ENCODE measurements at regions not wholly inside any gene's neighbourhood (a gene's known extent, or its start where the extent isn't known, plus 50 kb on each side); places are given as distances from the start of the nearest gene placed in this dataset.

DNA sequence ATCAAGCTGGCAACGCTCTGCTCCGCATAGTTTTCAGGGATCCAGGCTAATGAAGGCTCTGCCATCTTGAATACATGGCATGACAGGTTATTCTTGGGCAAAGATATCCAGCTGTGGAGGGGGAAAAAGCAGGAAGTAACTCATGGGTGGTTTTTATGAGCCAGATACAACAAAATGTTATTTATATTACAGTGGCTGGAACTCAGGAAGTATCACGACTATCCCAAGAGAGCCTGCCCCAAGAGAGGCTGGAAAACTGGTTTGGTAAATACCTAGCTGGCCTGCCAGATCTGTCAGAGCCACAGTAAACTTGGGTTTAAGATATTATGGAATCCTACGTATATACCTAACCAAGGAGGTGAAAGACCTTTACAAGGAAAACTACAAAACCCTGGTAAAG is 462.8 kb upstream of the ANKRD30A start:
- H3K4me3 ChIP-seq (replicated peaks in 1 of 3; ENCODE audit: low read depth in 2 of 3, low read length in 3 of 3) = no peak overlapping the region
- H3K9me3 ChIP-seq (replicated peaks in 1 of 2; ENCODE audit: control insufficient read depth in 1 of 2, insufficient read depth in 1 of 2, low read length in 2 of 2) = peaks cover 0 to 21% of the 10 kb centered on the region in 2 donors
- H3K9ac ChIP-seq (ENCODE audit: insufficient read depth, low read length, poor library complexity, severe bottlenecking) = no peak overlapping the region
- Mint-ChIP-seq H3K4me3 (no peak overlapping the region), H3K27me3 (ENCODE audit: low read depth in 3 of 3) (no peaks in the 10 kb centered on the region), H3K27ac (no peak overlapping the region), H3K9me3 (peaks cover 8 to 32% (median 19%) of the 10 kb centered on the region in 7 donors), H3K36me3 (no peaks in the 10 kb centered on the region), H3K4me1 (no peaks in the 10 kb centered on the region)
- no peaks in the 10 kb centered on the region for H3K36me3 ChIP-seq (replicated peaks in 1 of 2; ENCODE audit: control insufficient read depth in 1 of 2, insufficient read depth in 2 of 2, low read length in 2 of 2)
- H2AFZ ChIP-seq (ENCODE audit: insufficient read depth, low read depth, low read length, poor library complexity, severe bottlenecking) = no peak overlapping the region
- H3K27me3 ChIP-seq (ENCODE audit: control insufficient read depth in 2 of 2, insufficient read depth in 2 of 2, low read length in 2 of 2) = no peaks in the 10 kb centered on the region
- intact Hi-C loops (cut with micrococcal nuclease) = no loop called here
- no peak overlapping the region for H3K4me2 ChIP-seq (replicated peaks; ENCODE audit: extremely low read depth, low read length, poor library complexity, severe bottlenecking)
- H3K4me1 ChIP-seq (ENCODE audit: control insufficient read depth in 1 of 2, insufficient read depth in 2 of 2, low read length in 2 of 2) = no peaks in the 10 kb centered on the region
- no peaks in the 10 kb centered on the region for H3K79me2 ChIP-seq (ENCODE audit: insufficient read depth, low read length)
- no peaks in the 10 kb centered on the region for H4K20me1 ChIP-seq (ENCODE audit: insufficient read depth, low read length)
- DNase-seq = no peak
- TF ChIP-seq, protein P1, sequence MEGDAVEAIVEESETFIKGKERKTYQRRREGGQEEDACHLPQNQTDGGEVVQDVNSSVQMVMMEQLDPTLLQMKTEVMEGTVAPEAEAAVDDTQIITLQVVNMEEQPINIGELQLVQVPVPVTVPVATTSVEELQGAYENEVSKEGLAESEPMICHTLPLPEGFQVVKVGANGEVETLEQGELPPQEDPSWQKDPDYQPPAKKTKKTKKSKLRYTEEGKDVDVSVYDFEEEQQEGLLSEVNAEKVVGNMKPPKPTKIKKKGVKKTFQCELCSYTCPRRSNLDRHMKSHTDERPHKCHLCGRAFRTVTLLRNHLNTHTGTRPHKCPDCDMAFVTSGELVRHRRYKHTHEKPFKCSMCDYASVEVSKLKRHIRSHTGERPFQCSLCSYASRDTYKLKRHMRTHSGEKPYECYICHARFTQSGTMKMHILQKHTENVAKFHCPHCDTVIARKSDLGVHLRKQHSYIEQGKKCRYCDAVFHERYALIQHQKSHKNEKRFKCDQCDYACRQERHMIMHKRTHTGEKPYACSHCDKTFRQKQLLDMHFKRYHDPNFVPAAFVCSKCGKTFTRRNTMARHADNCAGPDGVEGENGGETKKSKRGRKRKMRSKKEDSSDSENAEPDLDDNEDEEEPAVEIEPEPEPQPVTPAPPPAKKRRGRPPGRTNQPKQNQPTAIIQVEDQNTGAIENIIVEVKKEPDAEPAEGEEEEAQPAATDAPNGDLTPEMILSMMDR (IDR thresholded peaks at IDR 0.05) = no peak
- no peak overlapping the region for H3K27ac ChIP-seq (ENCODE audit: low read depth in 1 of 2, low read length in 2 of 2)
- no CpG with 5 or more reads among the region's 4 CpGs for WGBS (ENCODE audit: insufficient coverage)

DNA sequence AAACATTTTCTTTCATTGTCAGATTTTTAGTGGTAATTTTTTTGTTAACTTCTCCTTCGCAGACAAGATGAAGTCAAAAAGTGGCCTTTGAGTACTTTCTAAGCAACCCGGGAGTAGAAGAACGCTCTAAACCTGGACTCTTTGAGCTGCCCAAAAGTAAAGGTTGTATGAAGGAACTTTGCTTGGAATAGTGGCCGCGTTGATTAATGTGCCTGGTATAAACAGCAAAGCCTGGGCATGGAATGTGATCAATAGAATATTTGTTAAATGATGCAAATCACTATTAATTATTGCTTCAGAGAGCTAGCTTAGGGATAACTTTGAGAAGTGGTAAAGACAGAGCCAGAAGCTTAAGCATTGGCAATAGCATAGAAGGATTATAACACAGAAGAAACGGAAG is 475.1 kb upstream of the ANKRD30A start:
- TF ChIP-seq, protein P1 (IDR thresholded peaks at IDR 0.05) = no peak
- Mint-ChIP-seq H3K27ac (no peak overlapping the region), H3K4me3 (no peak overlapping the region), H3K9me3 (peaks cover 6 to 20% (median 10%) of the 10 kb centered on the region in 7 donors), H3K36me3 (no peaks in the 10 kb centered on the region), H3K4me1 (no peaks in the 10 kb centered on the region), H3K27me3 (ENCODE audit: low read depth in 3 of 3) (no peaks in the 10 kb centered on the region)
- Histone ChIP-seq H3K27me3 (ENCODE audit: control insufficient read depth in 2 of 2, insufficient read depth in 2 of 2, low read length in 2 of 2) (no peaks in the 10 kb centered on the region), H3K4me1 (ENCODE audit: control insufficient read depth in 1 of 2, insufficient read depth in 2 of 2, low read length in 2 of 2) (no peaks in the 10 kb centered on the region), H3K9ac (ENCODE audit: insufficient read depth, low read length, poor library complexity, severe bottlenecking) (no peak overlapping the region), H3K9me3 (replicated peaks in 1 of 2; ENCODE audit: control insufficient read depth in 1 of 2, insufficient read depth in 1 of 2, low read length in 2 of 2) (peaks cover 11 to 15% of the 10 kb centered on the region in 2 donors), H3K79me2 (ENCODE audit: insufficient read depth, low read length) (no peaks in the 10 kb centered on the region), H3K27ac (ENCODE audit: low read depth in 1 of 2, low read length in 2 of 2) (no peak overlapping the region), H3K36me3 (replicated peaks in 1 of 2; ENCODE audit: control insufficient read depth in 1 of 2, insufficient read depth in 2 of 2, low read length in 2 of 2) (no peaks in the 10 kb centered on the region), H4K20me1 (ENCODE audit: insufficient read depth, low read length) (no peaks in the 10 kb centered on the region), H3K4me2 (replicated peaks; ENCODE audit: extremely low read depth, low read length, poor library complexity, severe bottlenecking) (no peak overlapping the region), H3K4me3 (replicated peaks in 1 of 3; ENCODE audit: low read depth in 2 of 3, low read length in 3 of 3) (no peak overlapping the region), H2AFZ (ENCODE audit: insufficient read depth, low read depth, low read length, poor library complexity, severe bottlenecking) (no peak overlapping the region)
- intact Hi-C loops (cut with micrococcal nuclease) = no loop called here
- DNase-seq = no peak
- 90% methylated on average over 3 of the region's 6 CpGs for WGBS (ENCODE audit: insufficient coverage)
